GM12874 (cell line): ENCODE measurements at regions not wholly inside any gene's neighbourhood (a gene's known extent, or its start where the extent isn't known, plus 50 kb on each side); places are given as distances from the start of the nearest gene placed in this dataset.

ENCODE experiments used
- CTCF ChIP-seq: IDR thresholded peaks from 2 replicates; pipeline ENCODE4 v1.5.1; 2011; ENCODE audit warnings: low read depth, mild to moderate bottlenecking, control low read depth, low read length, moderate library complexity; ENCODE audit not compliant: insufficient read depth

GRCh38 chr13:39961036-39961435 is 305.6 kb downstream of the COG6 start:
- no peak for TF ChIP-seq CTCF

DNA sequence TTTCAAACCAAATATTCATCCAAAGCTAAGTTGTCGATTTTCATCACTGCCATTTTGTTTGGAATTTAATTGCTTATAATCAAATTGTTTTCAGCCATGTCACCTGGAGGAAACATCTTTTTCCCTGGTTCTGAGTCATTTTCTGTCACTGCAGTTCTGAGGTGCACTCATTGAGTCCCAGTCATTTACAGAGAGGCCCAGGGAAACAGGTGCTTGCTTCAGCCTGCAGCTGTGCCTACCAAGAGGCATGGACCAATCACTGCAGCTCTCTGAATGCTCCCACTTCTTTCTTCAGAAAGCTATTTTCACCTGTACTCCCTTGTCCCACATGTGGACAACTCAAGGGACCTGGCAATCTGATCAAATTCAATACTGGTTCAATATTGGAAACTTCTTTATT is 308.1 kb downstream of the COG6 start:
- TF ChIP-seq CTCF = no peak

GRCh38 chr13:39965309-39965708 is 309.8 kb downstream of the COG6 start:
- TF ChIP-seq CTCF = no peak

DNA sequence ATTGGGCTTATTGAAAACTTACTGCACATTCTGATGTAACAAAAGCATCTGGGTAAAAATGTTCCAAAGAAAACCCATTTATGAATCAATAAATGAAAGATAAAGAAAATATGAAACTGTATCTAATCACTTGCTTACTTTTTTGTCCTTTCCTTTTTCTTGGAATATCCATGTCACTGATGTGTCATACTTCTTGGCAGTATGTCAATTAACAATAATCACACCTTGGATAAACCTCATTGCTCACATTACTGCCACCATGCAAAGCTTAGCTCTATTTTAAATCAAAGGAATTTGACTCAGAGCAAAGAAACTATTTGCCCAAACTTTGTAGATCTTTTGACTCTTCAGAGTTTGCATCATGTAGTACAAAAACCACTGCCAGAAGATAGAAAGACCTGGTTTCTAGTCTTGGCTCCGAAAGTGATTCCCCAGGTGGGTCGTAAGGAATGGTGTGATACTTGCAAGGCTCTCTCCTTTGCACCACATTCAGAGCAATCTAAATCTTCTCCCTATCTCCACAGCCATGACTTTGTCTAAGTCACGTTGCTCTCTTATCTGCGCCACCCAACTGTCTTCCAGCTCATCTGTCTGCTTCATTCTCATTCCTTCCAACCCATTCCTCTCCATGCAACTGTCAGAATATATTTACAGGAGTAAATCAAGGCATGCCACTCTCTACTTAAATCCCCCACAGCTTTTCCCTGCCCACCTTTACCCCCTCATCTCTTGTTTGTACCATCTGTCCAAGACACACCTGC is 311.9 kb downstream of the COG6 start:
- no peak for TF ChIP-seq CTCF

GRCh38 chr13:39968646-39969475 is 313.4 kb downstream of the COG6 start:
- TF ChIP-seq CTCF = no peak

GRCh38 chr13:39970177-39970846 is 314.9 kb downstream of the COG6 start:
- no peak for TF ChIP-seq CTCF

DNA sequence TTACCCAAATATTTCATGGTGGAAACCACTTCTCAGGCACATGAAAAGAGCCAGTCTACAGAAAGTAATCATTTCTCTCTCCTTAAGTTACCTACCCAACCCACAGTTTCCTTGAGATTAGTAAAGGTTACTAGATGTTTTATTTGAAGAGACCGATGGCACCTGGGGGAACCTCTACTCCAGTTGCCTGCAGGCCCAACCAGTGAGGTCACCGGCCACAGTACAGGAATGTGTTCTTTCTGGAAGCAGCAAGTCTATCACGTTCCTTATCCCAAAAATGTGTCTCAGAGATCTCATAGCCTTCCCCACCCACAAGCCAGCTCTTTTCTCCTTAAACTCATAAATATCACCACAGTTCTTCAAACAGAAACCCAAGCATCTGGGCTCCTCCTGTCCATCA is 316.1 kb downstream of the COG6 start:
- no peak for TF ChIP-seq CTCF
